GM18508 (cell line): ENCODE measurements at regions not wholly inside any gene's neighbourhood (a gene's known extent, or its start where the extent isn't known, plus 50 kb on each side); places are given as distances from the start of the nearest gene placed in this dataset.

ENCODE experiments used
- ATAC-seq: cut with Tn5 transposase; IDR thresholded peaks from one replicate; pipeline ENCODE4 v1.9.1; 2021; ENCODE audit warnings: moderate number of reproducible peaks; ENCODE audit not compliant: insufficient read depth, unreplicated experiment

GRCh38 chr1:106651028-106651762 lies 405.3 kb upstream of the PRMT6 start:
- ATAC-seq, result peak; percentile 62

- ATAC-seq, result no peak
These were observed 396.8 kb upstream of the PRMT6 start for GRCh38 chr1:106659490-106660244.

- no peak for ATAC-seq
These were observed 380.9 kb upstream of the PRMT6 start for GRCh38 chr1:106675558-106675957.

- no peak for ATAC-seq
These were observed 380.5 kb upstream of the PRMT6 start for GRCh38 chr1:106676021-106676420.

- ATAC-seq, result no peak
These were observed 379.3 kb upstream of the PRMT6 start for GRCh38 chr1:106677181-106677580.

- ATAC-seq, result no peak
These were observed 378.8 kb upstream of the PRMT6 start for GRCh38 chr1:106677721-106678120.

GRCh38 chr1:106678279-106679050 lies 378.0 kb upstream of the PRMT6 start:
- ATAC-seq, result no peak

- no peak for ATAC-seq
These were observed 376.3 kb upstream of the PRMT6 start for GRCh38 chr1:106680216-106680615.

GRCh38 chr1:106680776-106681344 lies 375.6 kb upstream of the PRMT6 start:
- ATAC-seq, result no peak

- ATAC-seq, result no peak
These were observed 374.4 kb upstream of the PRMT6 start for GRCh38 chr1:106681939-106682522.

GRCh38 chr1:106688446-106688845 lies 368.0 kb upstream of the PRMT6 start:
- no peak for ATAC-seq

GRCh38 chr1:106698660-106699059 lies 357.8 kb upstream of the PRMT6 start:
- ATAC-seq, result no peak

GRCh38 chr1:106699433-106699832 lies 357.0 kb upstream of the PRMT6 start:
- no peak for ATAC-seq

- no peak for ATAC-seq
These were observed 356.3 kb upstream of the PRMT6 start for GRCh38 chr1:106700211-106700610.

GRCh38 chr1:106705971-106706370 lies 350.5 kb upstream of the PRMT6 start:
- no peak for ATAC-seq

GRCh38 chr1:106717591-106717990 lies 338.9 kb upstream of the PRMT6 start:
- ATAC-seq, result no peak

- ATAC-seq, result no peak
These were observed 334.7 kb upstream of the PRMT6 start for GRCh38 chr1:106721790-106722189.

- ATAC-seq, result no peak
These were observed 334.0 kb upstream of the PRMT6 start for GRCh38 chr1:106722466-106722865.

- peak; percentile 94 for ATAC-seq
These were observed 329.3 kb upstream of the PRMT6 start for GRCh38 chr1:106727171-106727570.

- ATAC-seq, result no peak
These were observed 309.9 kb upstream of the PRMT6 start for GRCh38 chr1:106746448-106747085.
